Kidney (tissue), 13 donors: ENCODE measurements at regions not wholly inside any gene's neighbourhood (a gene's known extent, or its start where the extent isn't known, plus 50 kb on each side); places are given as distances from the start of the nearest gene placed in this dataset.

Source experiments
- DNase-seq, 5 donors: peaks; one replicate each; pipeline ENCODE4 v3.0.0-alpha.2; 2013 to 2020
- FAIRE-seq: peaks from 2 replicates; lab custom pipeline; 2012; peaks lifted over from hg19 to GRCh38; lab: Jason Lieb, UNC
- H3K27ac ChIP-seq, 2 donors: one replicate each; pipeline ENCODE4 v1.7.0; 2013; ENCODE audit warnings: low read depth in 2 of 2, low read length in 2 of 2, inconsistent platforms in 1 of 2
- H3K27me3 ChIP-seq: one replicate; pipeline ENCODE4 v1.7.1; 2013; ENCODE audit warnings: low read length, inconsistent platforms; ENCODE audit not compliant: control insufficient read depth, insufficient read depth
- H3K36me3 ChIP-seq, 3 donors: one replicate each; pipeline versions ENCODE4 v1.7.0 to v1.7.1; 2013; ENCODE audit warnings: low read length in 3 of 3, control low read depth in 1 of 3, inconsistent platforms in 1 of 3; ENCODE audit not compliant: insufficient read depth in 3 of 3, control insufficient read depth in 2 of 3
- H3K4me1 ChIP-seq, 3 donors: one replicate each; pipeline versions ENCODE4 v1.7.0 to v1.7.1; 2013; ENCODE audit warnings: low read length in 3 of 3, inconsistent platforms in 1 of 3, low read depth in 1 of 3; ENCODE audit not compliant: control insufficient read depth in 2 of 3, insufficient read depth in 2 of 3
- H3K4me3 ChIP-seq, 3 donors: one replicate each; pipeline versions ENCODE4 v1.7.0 to v1.8.1; 2013; ENCODE audit warnings: low read length in 3 of 3, control low read depth in 1 of 3, inconsistent platforms in 1 of 3
- H3K9ac ChIP-seq, 3 donors: one replicate each; pipeline versions ENCODE4 v1.7.0 to v1.7.1; 2013; ENCODE audit warnings: low read length in 3 of 3, control low read depth in 1 of 3, inconsistent platforms in 1 of 3
- H3K9me3 ChIP-seq, 3 donors: one replicate each; pipeline versions ENCODE4 v1.7.0 to v1.7.1; 2013; ENCODE audit warnings: low read length in 3 of 3, control low read depth in 1 of 3, inconsistent platforms in 1 of 3; ENCODE audit not compliant: control insufficient read depth in 2 of 3, insufficient read depth in 1 of 3
- CTCF ChIP-seq: IDR thresholded peaks from 3 replicates; pipeline ENCODE4 v1.5.1; 2012; ENCODE audit warnings: mild to moderate bottlenecking, moderate library complexity, borderline replicate concordance; ENCODE audit not compliant: insufficient read depth; ENCODE audit errors: extremely low read depth
- intact Hi-C: fragments of 100-400 bp; cut with DNase I; formaldehyde crosslinking; loops from one replicate; pipeline ENCODE4 v1.11.1; 2022
- donor health status: control.
- donor health status: control.
- donor health status: control.
- donor health status: control.
- donor health status: control.
- donor health status: DM: yes; HTN: yes; CAD: no.
- donor health status: Normal renal cell carcinoma (clear cell type).

- H3K4me1 ChIP-seq = no peaks in the 10 kb centered on the region
- H3K9me3 ChIP-seq = no peaks in the 10 kb centered on the region
- no peak for TF ChIP-seq CTCF
- DNase-seq (no peak), FAIRE-seq (no peak)
- H3K9ac ChIP-seq = no peak overlapping the region
- H3K27ac ChIP-seq = no peak overlapping the region
- no peaks in the 10 kb centered on the region for H3K27me3 ChIP-seq
- H3K4me3 ChIP-seq = no peak overlapping the region
- intact Hi-C loops = no loop called here
- no peaks in the 10 kb centered on the region for H3K36me3 ChIP-seq
Measured at GRCh38 chr3:177744873-177745606, 547.8 kb upstream of the TBL1XR1 start.

- DNase-seq = no peak
- H3K4me3 ChIP-seq = no peak overlapping the region
- H3K9ac ChIP-seq = no peak overlapping the region
- H3K27ac ChIP-seq = no peak overlapping the region
- intact Hi-C loops = no loop called here
- no peaks in the 10 kb centered on the region for H3K36me3 ChIP-seq
- no peaks in the 10 kb centered on the region for H3K9me3 ChIP-seq
- no peaks in the 10 kb centered on the region for H3K27me3 ChIP-seq
- no peak for TF ChIP-seq CTCF
- FAIRE-seq = no peak
- no peaks in the 10 kb centered on the region for H3K4me1 ChIP-seq
Measured at GRCh38 chr3:177745607-177746005, 548.3 kb upstream of the TBL1XR1 start.

- Histone ChIP-seq H3K27me3 (no peaks in the 10 kb centered on the region), H3K4me3 (no peak overlapping the region), H3K9ac (no peak overlapping the region), H3K9me3 (no peaks in the 10 kb centered on the region), H3K36me3 (no peaks in the 10 kb centered on the region), H3K27ac (no peak overlapping the region), H3K4me1 (no peaks in the 10 kb centered on the region)
- FAIRE-seq (no peak), DNase-seq (peak in 1 of 5 donors; percentile 42)
- no peak for TF ChIP-seq CTCF
- intact Hi-C loops = no loop called here
Measured at GRCh38 chr3:177746337-177746933, 549.2 kb upstream of the TBL1XR1 start.
